CD4-positive, alpha-beta T cell treated with Interleukin-4 for 4 hours (primary cell): ENCODE measurements at regions not wholly inside any gene's neighbourhood (a gene's known extent, or its start where the extent isn't known, plus 50 kb on each side); places are given as distances from the start of the nearest gene placed in this dataset.

Experiments
- DNase-seq: peaks from one replicate; pipeline ENCODE4 v3.0.0-alpha.2; 2020

- DNase-seq, result no peak
Observed at GRCh38 chr1:80673935-80674597, 1126.7 kb upstream of the ADGRL2 start.

- DNase-seq, result no peak
Observed at GRCh38 chr1:80668372-80668771, 1132.4 kb upstream of the ADGRL2 start.

GRCh38 chr1:80666073-80666472 lies 1134.7 kb upstream of the ADGRL2 start:
- DNase-seq, result no peak

GRCh38 chr1:80659161-80659560 lies 1141.6 kb upstream of the ADGRL2 start:
- no peak for DNase-seq

- no peak for DNase-seq
Observed at GRCh38 chr1:80657707-80658106, 1143.0 kb upstream of the ADGRL2 start.

GRCh38 chr1:80657044-80657643 lies 1143.6 kb upstream of the ADGRL2 start:
- DNase-seq, result no peak

GRCh38 chr1:80656641-80657040 lies 1144.1 kb upstream of the ADGRL2 start:
- no peak for DNase-seq

GRCh38 chr1:80656014-80656636 lies 1144.6 kb upstream of the ADGRL2 start:
- DNase-seq, result no peak

GRCh38 chr1:80646053-80646452 lies 1154.7 kb upstream of the ADGRL2 start:
- no peak for DNase-seq

- no peak for DNase-seq
Observed at GRCh38 chr1:80645621-80646020, 1155.1 kb upstream of the ADGRL2 start.

GRCh38 chr1:80640978-80641377 lies 1159.8 kb upstream of the ADGRL2 start:
- DNase-seq, result no peak

- no peak for DNase-seq
Observed at GRCh38 chr1:80639777-80640533, 1160.8 kb upstream of the ADGRL2 start.

GRCh38 chr1:80633947-80634706 lies 1166.6 kb upstream of the ADGRL2 start:
- no peak for DNase-seq

GRCh38 chr1:80632284-80632683 lies 1168.5 kb upstream of the ADGRL2 start:
- no peak for DNase-seq

GRCh38 chr1:80629304-80629837 lies 1171.4 kb upstream of the ADGRL2 start:
- DNase-seq, result no peak

- no peak for DNase-seq
Observed at GRCh38 chr1:80624682-80625081, 1176.1 kb upstream of the ADGRL2 start.

- no peak for DNase-seq
Observed at GRCh38 chr1:80607064-80607463, 1193.7 kb upstream of the ADGRL2 start.

- no peak for DNase-seq
Observed at GRCh38 chr1:80594013-80594412, 1206.7 kb upstream of the ADGRL2 start.

GRCh38 chr1:80593197-80593596 lies 1207.5 kb upstream of the ADGRL2 start:
- DNase-seq, result no peak

- no peak for DNase-seq
Observed at GRCh38 chr1:80582980-80583379, 1217.8 kb upstream of the ADGRL2 start.

- no peak for DNase-seq
Observed at GRCh38 chr1:80579055-80579454, 1221.7 kb upstream of the ADGRL2 start.

- DNase-seq, result no peak
Observed at GRCh38 chr1:80566867-80567266, 1233.9 kb upstream of the ADGRL2 start.

GRCh38 chr1:80566123-80566522 lies 1234.6 kb upstream of the ADGRL2 start:
- no peak for DNase-seq
